NCI-H2171 (cell line): ENCODE measurements at regions not wholly inside any gene's neighbourhood (a gene's known extent, or its start where the extent isn't known, plus 50 kb on each side); places are given as distances from the start of the nearest gene placed in this dataset.
A peak's percentile ranks its signal among the peaks of the same experiment; 100 is the strongest.

ENCODE experiments used
- DNase-seq: peaks from one replicate; lab custom pipeline; 2025; lab: John Stamatoyannopoulos, UW

DNA sequence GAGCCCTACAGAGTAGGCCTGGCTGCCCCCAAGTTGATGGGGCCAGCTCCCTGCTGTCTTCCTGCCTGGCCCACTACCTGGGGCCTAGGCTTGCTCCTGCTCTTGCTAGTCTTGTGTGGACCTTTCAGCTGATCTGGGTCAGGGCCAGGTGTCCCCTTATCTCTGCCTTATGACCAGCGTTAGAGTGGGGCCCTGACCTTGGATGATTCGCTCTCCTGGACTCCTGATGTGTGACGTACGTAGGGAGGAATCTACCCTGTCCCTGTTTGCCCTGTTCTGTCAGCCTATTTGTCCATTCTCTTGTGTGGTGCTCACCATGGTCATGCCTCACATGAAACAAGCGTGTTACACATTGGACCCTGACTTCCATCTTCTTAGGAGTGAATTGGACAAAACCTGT is 571.8 kb downstream of the QKI start:
- no peak for DNase-seq

GRCh38 chr6:163985710-163986109 is 571.2 kb downstream of the QKI start:
- no peak for DNase-seq

DNA sequence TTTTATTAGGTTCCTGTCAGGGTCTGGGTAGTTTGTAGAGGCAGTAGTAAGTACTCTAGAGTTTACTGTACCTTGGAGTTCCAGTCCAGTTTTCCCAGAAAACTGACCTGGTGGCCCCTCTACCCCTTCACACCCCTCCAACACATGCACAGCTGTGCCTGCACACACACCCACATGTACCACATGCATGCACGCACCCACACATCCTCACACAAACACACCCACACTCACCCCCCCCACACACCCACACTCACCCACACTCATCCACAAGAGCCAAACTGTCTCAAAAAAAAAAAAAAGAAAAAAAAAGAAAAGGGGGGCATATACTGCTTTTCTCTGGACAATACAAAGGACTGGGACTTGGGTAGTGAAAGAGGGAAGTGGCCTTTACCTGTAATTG is 570.5 kb downstream of the QKI start:
- DNase-seq: no peak

GRCh38 chr6:163984124-163984936 is 569.8 kb downstream of the QKI start:
- no peak for DNase-seq

DNA sequence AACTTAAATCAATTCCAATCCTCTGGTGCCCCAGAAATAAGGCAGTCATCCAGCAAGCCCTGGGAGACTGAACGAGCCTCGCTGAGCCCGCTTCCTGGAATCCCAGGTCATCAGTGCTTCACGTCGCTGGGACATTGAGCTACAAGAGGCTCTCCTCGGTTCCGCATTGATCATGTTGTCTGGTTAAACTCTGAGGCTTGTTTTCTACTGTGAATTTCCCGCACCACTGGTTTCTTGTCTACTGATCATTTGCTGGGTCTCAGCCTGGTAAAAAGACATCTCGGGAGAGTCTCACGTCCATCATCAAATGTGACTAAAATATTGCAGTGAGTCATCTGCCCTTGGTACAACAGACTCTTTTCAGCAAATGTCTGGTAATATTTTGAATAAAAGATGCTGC is 569.2 kb downstream of the QKI start:
- DNase-seq: no peak

DNA sequence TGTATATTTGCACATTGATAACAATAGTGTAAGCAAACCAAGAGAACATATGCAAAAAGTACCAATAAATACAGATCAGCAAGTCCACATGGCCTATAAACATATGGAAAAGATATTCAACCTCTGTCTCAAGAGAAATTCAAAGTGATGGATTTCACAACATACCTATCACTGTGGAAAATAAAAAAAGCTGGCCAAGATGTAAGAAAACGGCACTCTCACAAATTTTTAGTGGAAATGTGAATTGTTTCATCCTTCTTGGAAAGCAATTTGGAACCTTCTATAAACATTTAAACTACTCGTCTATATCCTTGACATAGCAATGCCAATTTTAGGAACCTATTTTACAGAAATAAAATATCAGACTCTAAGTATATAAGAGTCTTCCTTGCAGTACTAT is 559.8 kb downstream of the QKI start:
- DNase-seq: no peak

GRCh38 chr6:163971841-163972838 is 557.6 kb downstream of the QKI start:
- no peak for DNase-seq

DNA sequence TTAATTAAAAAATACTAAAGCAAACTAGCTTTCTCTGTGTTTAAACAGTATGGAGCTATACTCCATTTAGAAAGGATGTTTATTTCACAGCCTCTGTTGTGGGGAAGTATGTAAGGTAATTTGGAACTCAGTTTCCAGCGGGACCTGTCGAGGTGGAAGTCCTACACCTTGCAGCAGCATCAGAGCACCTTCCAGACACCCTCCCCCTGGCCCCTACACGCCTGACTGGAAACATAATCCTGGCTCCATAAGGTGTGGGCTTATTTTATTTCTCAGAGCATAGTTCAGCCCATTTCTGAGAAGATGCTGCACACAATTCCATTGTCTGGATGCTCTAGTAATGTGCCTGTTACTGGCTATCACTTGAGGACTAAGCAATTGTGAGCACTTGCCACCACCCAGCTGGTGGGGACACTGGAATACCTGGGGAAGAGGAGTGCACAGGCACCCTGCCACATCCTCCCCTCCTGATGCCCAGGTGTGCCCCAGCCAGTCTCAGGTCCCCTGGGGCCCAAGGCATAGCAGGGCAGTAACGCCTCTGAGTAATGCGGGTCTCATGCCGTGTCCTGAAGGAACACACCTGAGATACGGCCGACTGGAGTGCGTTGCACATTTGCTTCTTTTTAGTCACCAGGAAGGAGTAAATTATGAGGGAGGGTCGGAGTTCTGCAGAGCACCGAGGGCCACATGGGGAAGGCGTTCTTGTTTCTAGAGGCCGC is 556.5 kb downstream of the QKI start:
- no peak for DNase-seq

GRCh38 chr6:163965426-163966348 is 551.2 kb downstream of the QKI start:
- DNase-seq: no peak

DNA sequence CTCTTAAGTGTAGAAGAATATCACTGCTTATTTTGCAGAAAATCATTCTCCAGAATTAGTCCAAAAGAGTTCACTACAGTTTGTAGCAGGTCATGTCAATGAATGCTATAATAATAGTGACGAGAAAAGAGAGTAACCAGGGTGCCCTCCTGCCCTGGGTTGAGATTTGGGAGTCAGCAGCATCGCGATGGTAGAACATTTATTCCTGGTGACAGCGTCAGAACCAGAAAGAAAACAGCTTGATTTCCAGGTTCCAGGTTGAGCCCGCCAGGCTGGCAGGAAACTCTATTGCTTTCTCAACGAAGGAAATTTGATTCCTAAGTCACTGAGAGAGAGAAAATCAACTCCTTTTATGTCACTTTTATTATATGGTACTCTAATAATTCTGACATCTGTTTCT is 550.3 kb downstream of the QKI start:
- DNase-seq: no peak

DNA sequence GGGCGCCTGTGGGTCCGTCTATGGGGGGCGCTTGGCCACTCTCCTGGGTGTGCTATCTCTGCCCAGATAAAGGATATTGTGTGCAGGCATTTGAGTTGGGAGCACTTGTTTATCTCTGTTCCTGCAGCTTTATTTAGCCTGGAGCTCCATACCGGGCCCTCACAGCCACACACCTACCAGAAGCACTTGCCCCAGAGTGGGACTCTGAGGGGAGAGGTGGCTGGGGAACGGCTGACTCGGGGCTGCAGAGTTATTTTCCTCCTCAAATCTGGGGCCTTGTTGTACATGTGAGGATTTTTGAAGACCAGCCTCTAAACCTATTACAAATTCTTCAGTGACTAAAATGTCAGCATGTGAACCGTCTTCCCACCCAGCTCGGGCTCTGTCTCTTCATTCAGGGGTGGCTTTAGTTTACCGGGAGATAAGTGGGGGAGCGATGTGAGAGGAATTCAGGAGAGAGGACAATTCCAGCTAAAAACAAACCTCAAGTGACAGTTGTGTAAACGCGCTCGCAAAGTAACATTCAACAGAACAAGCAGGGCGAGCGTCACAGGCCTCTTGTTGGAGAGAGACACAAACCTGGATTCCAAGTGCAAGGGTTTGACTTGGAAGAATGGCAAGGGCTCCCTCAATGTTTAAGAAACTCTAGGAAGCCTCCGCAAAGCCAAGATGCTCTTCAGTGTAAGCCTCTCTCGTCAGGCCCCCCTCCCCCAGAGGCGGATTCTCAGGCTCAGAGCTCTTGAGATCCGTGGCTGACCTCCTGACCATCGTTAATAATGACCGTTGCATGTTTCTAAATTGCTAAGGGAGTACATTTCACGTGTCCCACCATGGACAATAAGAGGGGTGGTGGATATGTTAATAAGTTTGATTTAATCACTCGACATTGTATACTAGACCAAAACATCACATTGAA is 548.9 kb downstream of the QKI start:
- DNase-seq: no peak

- no peak for DNase-seq
Measured at GRCh38 chr6:163962627-163963117, 548.2 kb downstream of the QKI start.

DNA sequence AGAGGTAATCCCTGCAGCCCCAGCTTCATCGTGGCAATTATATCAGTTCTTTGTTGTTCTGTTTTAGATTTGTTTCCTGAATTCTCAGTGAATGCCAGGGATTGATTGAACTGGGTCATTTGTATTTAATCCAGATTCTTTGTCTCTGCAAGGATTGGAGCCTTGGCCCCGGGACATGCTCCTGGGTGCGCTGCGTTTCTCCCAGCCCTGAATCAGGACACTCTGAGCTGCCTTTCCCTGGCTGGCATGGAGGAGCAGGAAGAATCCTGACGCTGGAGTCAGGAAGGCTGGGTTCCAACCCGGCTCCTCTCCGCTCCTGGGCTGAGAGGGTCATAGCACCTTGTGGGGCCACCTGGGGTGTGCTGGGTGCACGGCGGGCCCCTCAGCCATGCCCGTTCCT is 545.6 kb downstream of the QKI start:
- DNase-seq: no peak

GRCh38 chr6:163958646-163959045 is 544.1 kb downstream of the QKI start:
- no peak for DNase-seq

GRCh38 chr6:163956571-163957407 is 542.3 kb downstream of the QKI start:
- peak; percentile 13 for DNase-seq

DNA sequence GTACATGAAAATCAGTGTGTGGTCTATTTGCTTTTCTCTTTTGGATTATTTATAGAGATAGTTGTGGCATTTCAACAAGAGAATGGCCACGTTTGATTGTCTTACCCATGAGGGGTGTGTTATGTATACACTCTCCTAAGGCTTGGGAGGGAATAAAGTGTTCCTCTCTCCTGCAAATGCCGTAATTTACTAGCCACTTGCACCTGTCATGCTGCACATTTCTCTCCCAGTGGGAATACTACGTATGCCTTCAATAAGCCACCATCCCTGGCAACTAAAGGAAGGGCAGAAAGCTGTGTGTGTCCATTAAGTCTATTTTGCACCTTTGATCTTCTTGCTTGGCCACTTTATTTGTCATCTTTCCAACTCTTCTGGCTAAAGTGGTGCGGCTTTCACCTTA is 541.2 kb downstream of the QKI start:
- no peak for DNase-seq

DNA sequence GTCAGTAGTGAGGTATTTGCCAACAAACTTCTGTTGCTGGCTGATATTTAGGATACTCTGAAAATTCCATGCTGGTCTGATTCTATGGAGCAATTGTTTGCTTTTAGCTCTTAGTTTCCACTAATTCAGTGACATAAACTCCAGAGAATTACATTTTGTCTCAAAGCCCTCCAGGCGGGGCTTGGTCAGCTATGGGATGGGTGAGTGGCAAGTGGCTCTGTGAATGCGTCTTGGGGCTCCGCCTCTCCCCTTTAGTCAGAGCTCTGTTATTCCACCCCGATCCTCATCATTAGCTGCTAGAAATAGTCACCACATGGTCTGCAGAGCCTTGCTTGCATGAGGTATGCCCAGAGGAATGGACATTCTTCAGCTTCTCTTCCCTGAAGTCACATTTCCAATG is 540.6 kb downstream of the QKI start:
- DNase-seq: no peak

DNA sequence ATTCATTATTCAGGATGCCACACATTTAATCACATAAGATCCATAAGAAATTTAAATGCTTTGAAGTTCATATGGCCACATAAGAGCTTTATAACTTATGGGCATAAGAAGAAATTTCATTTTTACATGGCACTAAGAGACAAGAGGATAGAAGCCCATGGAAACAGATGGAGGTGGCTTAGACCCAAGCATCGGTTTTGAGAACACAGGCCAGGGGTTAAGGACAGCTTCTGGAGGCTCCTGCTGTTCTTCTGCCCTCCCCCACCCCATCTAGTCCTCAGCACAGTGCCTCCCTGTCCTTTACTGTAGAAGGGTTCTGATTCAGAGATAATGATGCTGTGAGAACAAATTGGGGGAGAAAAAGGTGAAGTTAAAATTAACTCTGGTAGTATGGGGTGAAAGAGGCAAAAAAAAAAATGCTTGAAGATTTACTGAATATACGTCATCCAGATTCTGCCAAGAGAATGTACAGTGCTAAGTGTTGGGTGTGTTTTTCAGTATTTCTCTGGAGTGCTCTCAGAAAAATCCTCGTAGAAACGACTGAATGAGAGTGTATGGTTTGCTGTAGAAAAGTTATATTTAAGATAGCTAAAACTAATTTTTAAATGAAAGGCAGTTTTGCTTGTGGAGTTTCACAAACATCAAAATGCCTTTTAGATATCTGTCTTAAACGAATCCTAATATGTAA is 539.7 kb downstream of the QKI start:
- no peak for DNase-seq
